HL-60 (cell line): ENCODE measurements at regions not wholly inside any gene's neighbourhood (a gene's known extent, or its start where the extent isn't known, plus 50 kb on each side); places are given as distances from the start of the nearest gene placed in this dataset.

Source experiments
- DNase-seq, 2 experiments: peaks; one replicate each; pipeline ENCODE4 v3.0.0-alpha.2; 2010 to 2020; ENCODE audit warnings: low read depth in 1 of 2, low spot score in 1 of 2
- H3K27ac ChIP-seq: fragments of 250-450 bp; sonication (Bioruptor Pico); replicated peaks from 2 replicates; pipeline ENCODE4 v1.5.1; 2020; ENCODE audit warnings: mild to moderate bottlenecking, moderate library complexity
- H3K27me3 ChIP-seq: fragments of 250-450 bp; sonication (Bioruptor Pico); 2 replicates; pipeline ENCODE4 v1.5.1; 2021; ENCODE audit warnings: mild to moderate bottlenecking, moderate library complexity; ENCODE audit not compliant: insufficient read depth, poor library complexity, severe bottlenecking
- H3K4me3 ChIP-seq: replicated peaks from 2 replicates; pipeline ENCODE4 v1.5.1; 2011; ENCODE audit warnings: mild to moderate bottlenecking, control low read depth, low read length; ENCODE audit not compliant: insufficient read depth
- CTCF ChIP-seq: IDR thresholded peaks from one replicate; pipeline ENCODE4 v1.5.1; 2011; ENCODE audit warnings: low read length, control low read depth, inconsistent platforms; ENCODE audit not compliant: insufficient read depth
- GABPA ChIP-seq: IDR thresholded peaks from 2 replicates; pipeline ENCODE4 v1.6.1; 2012; ENCODE audit warnings: low read depth
- POLR2AphosphoS5 ChIP-seq: IDR thresholded peaks from 2 replicates; pipeline ENCODE4 v1.6.1; 2012; ENCODE audit warnings: low read depth
- REST ChIP-seq: IDR thresholded peaks from 2 replicates; pipeline ENCODE4 v1.6.1; 2012; ENCODE audit warnings: low read depth; ENCODE audit not compliant: insufficient replicate concordance
- SPI1 ChIP-seq: IDR thresholded peaks from 2 replicates; pipeline ENCODE4 v1.6.1; 2012; ENCODE audit warnings: low read depth, mild to moderate bottlenecking, borderline replicate concordance

- Histone ChIP-seq H3K27ac (no peak overlapping the region), H3K27me3 (no peaks in the 10 kb centered on the region), H3K4me3 (no peak overlapping the region)
- TF ChIP-seq GABPA: no peak
- no peak for TF ChIP-seq REST
- no peak for TF ChIP-seq POLR2AphosphoS5
- TF ChIP-seq SPI1: no peak
- TF ChIP-seq CTCF: no peak
- DNase-seq: no peak
Measured at GRCh38 chr5:44707721-44708120, 101.0 kb upstream of the MRPS30 start.

- Histone ChIP-seq H3K27me3 (no peaks in the 10 kb centered on the region), H3K4me3 (no peak overlapping the region), H3K27ac (no peak overlapping the region)
- TF ChIP-seq REST (no peak), SPI1 (no peak), POLR2AphosphoS5 (no peak), CTCF (no peak), GABPA (no peak)
- DNase-seq: no peak
Measured at GRCh38 chr5:44697025-44697424, 111.7 kb upstream of the MRPS30 start.

- no peak for DNase-seq
- no peak overlapping the region for H3K27ac ChIP-seq
- no peak overlapping the region for H3K4me3 ChIP-seq
- TF ChIP-seq CTCF: no peak
- no peak for TF ChIP-seq SPI1
- TF ChIP-seq POLR2AphosphoS5: no peak
- no peak for TF ChIP-seq REST
- TF ChIP-seq GABPA: no peak
- no peaks in the 10 kb centered on the region for H3K27me3 ChIP-seq
Measured at GRCh38 chr5:44695259-44695658, 113.5 kb upstream of the MRPS30 start.
